NCI-H748 treated with DMSO at 0.1 percent for 48 hours (cell line): ENCODE measurements at regions not wholly inside any gene's neighbourhood (a gene's known extent, or its start where the extent isn't known, plus 50 kb on each side); places are given as distances from the start of the nearest gene placed in this dataset.

ENCODE experiments used
- DNase-seq: peaks from one replicate; lab custom pipeline; 2025; lab: John Stamatoyannopoulos, UW

- DNase-seq = no peak
Measured at GRCh38 chr11:64501500-64502427, 54.0 kb upstream of the SLC22A11 start.

- DNase-seq = no peak
Measured at GRCh38 chr11:64502634-64503033, 53.1 kb upstream of the SLC22A11 start.

GRCh38 chr11:64503186-64503753 lies 52.5 kb upstream of the SLC22A11 start:
- DNase-seq = no peak

- no peak for DNase-seq
Measured at GRCh38 chr11:64504999-64505398, 50.7 kb upstream of the SLC22A11 start.
